SH-SY5Y (cell line): ENCODE measurements at regions not wholly inside any gene's neighbourhood (a gene's known extent, or its start where the extent isn't known, plus 50 kb on each side); places are given as distances from the start of the nearest gene placed in this dataset.

Experiments used
- GATA2 ChIP-seq: IDR thresholded peaks from 2 replicates; pipeline ENCODE4 v1.6.1; 2011; ENCODE audit warnings: mild to moderate bottlenecking, low read depth, low read length
- GATA3 ChIP-seq: IDR thresholded peaks from 2 replicates; pipeline ENCODE4 v1.6.1; 2011; ENCODE audit warnings: low read depth, mild to moderate bottlenecking, low read length, moderate library complexity

DNA sequence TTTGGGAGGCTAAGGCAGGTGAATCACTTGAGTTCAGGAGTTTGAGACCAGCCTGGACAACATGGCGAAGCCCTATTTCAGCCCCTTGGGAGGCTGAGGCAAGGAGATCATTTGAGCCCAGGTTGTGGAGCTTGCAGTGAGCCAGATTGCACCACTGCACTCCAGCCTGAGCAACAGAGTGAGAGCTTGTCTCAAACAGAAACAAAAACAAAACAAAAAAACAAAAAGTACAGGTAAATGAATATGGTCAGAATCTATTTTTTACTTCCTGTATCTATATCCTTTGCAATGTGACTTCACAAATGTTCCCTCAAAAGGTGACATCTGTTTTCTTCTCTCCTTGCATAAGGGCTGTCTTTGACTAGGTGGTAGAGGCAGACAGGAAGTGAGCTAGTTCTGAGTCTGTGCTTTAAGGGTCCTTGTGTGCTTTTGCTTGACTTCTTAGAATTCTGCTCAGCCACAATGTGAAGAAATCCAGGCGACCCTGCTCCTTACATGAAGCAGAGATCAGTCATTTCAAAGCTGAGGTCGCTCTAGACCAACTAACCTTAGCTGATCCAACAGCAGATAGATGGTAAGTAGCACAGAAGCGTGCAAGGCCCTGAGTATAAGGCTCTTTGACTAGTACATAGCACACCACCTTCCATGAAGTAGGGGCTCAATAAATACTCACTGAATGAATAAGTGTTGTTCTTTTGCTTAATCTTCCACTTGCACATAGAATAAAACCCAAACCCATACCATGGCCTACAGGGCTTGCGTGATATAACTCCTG is 423.2 kb upstream of the PCDH15 start:
- no peak for TF ChIP-seq GATA2
- TF ChIP-seq GATA3 = no peak
